Lower leg skin (tissue), 4 donors: ENCODE measurements at regions not wholly inside any gene's neighbourhood (a gene's known extent, or its start where the extent isn't known, plus 50 kb on each side); places are given as distances from the start of the nearest gene placed in this dataset.

ENCODE experiments used
- DNase-seq, 2 donors: peaks; one replicate each; pipeline ENCODE4 v3.0.0-alpha.2; 2019; ENCODE audit warnings: low spot score in 2 of 2
- H3K4me3 ChIP-seq: fragments of 200-600 bp; sonication (generic); 2 replicates; pipeline ENCODE4 v1.5.1; 2017; ENCODE audit warnings: mild to moderate bottlenecking, low read depth; ENCODE audit not compliant: poor library complexity, severe bottlenecking
- CTCF ChIP-seq, 3 donors: fragments of 450-650 bp; IDR thresholded peaks; one replicate each; pipeline ENCODE4 v1.5.1; 2016; ENCODE audit warnings: antibody characterized with exemption in 3 of 3, mild to moderate bottlenecking in 3 of 3, moderate library complexity in 2 of 3
- POLR2A ChIP-seq, 2 donors: fragments of 450-650 bp; IDR thresholded peaks; one replicate each; pipeline ENCODE4 v1.6.1; 2016 to 2017; ENCODE audit warnings: antibody characterized with exemption in 2 of 2, mild to moderate bottlenecking in 1 of 2, moderate library complexity in 1 of 2
- WGBS, 2 donors: methylation state at CpG; one replicate each; pipeline ENCODE4 v1.1.5; 2018; 5-methylcytosine and 5-hydroxymethylcytosine counted together
- intact Hi-C: fragments of 100-400 bp; cut with DNase I; formaldehyde crosslinking; loops from one replicate; pipeline ENCODE4 v1.15.0; 2023; ENCODE audit warnings: low total_unique reads

DNA sequence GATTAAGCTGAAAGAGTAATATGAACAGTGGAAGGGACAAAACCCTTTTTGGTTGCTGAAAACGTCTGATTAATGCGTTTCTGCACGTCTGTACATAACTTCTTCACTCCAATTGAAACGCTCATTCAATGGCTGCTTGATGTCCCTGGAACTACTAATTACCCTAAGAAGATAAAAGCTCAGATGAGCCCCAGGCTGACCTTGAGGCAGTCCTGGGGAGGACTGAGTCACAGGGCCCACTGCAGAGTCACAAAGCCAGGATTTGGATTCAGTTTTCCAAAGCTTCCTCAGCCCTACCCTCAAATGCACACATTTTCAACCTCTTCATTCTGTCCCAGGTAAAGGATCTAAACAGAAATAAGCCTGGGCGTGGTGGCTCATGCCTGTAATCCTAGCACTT, 75.0 kb upstream of the FLT1 start:
- no peak for DNase-seq
- intact Hi-C loops = no loop called here
- no peak for TF ChIP-seq CTCF (IDR thresholded peaks at IDR 0.05)
- no peak for TF ChIP-seq POLR2A (IDR thresholded peaks at IDR 0.05)
- no peak overlapping the region for H3K4me3 ChIP-seq
- 68 to 74% methylated on average over 5 of the region's 5 CpGs for WGBS, 2 donors

DNA sequence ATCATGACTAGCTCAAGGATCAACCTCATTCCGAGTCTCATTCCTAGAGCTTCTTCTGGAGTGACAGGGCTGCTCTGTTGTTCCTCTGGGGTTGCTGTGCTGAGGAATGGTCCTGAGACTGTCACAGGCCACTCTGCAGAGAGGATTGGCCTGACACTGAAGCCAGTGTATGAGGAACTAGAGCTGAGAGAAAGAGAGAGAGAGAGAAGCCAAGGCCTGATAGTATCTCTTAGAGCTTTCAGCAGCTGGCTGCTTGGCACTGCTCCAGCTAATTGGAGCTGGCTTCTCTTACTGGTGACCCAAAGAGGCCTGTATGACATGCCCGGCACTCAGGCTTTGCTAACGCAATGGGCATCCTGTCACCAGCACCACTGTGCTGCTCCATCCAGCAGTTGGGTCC, 73.4 kb upstream of the FLT1 start:
- 49 to 56% methylated on average over 3 of the region's 3 CpGs for WGBS, 2 donors
- intact Hi-C loops = no loop called here

DNA sequence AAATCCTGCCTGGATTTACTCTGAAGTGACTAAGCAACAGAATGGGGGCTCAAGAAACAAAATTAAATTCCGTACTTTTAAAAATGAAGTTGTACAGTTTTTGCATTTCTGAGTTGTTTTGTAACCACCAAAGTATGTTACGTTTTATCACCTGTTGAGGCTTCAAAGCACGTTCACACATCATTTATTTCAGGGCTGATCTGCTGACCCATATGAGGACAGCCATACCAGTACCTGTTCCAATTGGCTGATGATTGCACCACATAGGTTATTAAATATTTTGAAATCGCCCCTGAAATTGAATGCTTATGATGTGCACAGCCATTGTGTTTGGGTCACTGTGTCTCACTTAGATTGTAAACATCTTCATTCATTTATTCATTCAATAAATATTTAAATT, 72.0 kb upstream of the FLT1 start:
- TF ChIP-seq CTCF (IDR thresholded peaks at IDR 0.05) (no peak), POLR2A (IDR thresholded peaks at IDR 0.05) (no peak)
- WGBS, 2 donors = 93 to 94% methylated on average over 4 of the region's 4 CpGs
- intact Hi-C loops = no loop called here
- no peak overlapping the region for H3K4me3 ChIP-seq
- DNase-seq = no peak

More for the DNA sequence above, 73.4 kb upstream of the FLT1 start:
- DNase-seq = peak; percentile 32 to 87
- TF ChIP-seq CTCF (IDR thresholded peaks at IDR 0.05) = no peak
- TF ChIP-seq POLR2A (IDR thresholded peaks at IDR 0.05) = no peak
- no peak overlapping the region for H3K4me3 ChIP-seq

DNA sequence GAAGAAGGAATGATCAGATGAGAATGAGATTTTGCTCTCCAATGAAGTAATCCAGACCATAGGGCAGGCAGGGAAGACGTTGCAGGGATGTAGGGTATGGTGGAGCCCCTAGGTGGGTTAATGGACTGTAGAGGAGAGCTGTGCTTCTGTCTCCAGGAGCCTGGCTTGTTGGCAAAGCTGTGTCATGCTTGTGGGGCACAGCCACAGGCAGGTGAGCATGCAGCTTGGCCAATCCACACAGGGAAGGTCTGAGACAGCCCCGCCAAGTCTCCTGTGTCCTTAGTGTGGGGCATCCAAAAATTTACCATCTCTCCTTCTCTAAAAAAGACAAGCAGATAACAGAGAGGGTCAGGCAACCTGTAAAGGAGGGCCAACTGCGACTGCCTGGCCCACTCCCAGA, 71.4 kb upstream of the FLT1 start:
- intact Hi-C loops = no loop called here
- peak in 1 of 2 donors; percentile 57 for DNase-seq
- TF ChIP-seq CTCF (IDR thresholded peaks at IDR 0.05) = no peak
- no peak for TF ChIP-seq POLR2A (IDR thresholded peaks at IDR 0.05)
- WGBS, 2 donors = 88 to 91% methylated on average over 3 of the region's 3 CpGs
- H3K4me3 ChIP-seq = no peak overlapping the region

DNA sequence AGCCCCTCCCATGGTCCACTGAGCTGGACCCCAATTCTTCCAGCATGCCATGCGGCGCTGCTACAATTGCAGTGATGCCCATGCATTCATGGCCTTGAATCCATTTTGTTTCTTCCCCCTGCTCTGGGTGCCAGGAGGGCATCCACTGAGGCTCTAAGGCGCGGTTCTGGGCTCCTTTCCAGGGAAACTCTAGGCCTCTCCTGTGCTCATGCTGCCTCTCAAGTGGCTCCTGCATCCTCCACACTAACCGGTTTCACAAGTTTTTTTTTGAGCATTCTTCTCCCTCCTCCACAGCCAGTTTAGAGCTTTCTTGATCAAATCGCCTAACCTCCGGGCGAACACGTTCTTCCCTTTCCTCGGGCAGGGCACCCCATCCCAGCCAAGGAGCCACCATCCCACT, 69.1 kb upstream of the FLT1 start:
- WGBS, 2 donors = 55 to 57% methylated on average over 10 of the region's 10 CpGs
- intact Hi-C loops = no loop called here
- no peak overlapping the region for H3K4me3 ChIP-seq
- no peak for DNase-seq
- TF ChIP-seq CTCF (IDR thresholded peaks at IDR 0.05) (no peak), POLR2A (IDR thresholded peaks at IDR 0.05) (no peak)

DNA sequence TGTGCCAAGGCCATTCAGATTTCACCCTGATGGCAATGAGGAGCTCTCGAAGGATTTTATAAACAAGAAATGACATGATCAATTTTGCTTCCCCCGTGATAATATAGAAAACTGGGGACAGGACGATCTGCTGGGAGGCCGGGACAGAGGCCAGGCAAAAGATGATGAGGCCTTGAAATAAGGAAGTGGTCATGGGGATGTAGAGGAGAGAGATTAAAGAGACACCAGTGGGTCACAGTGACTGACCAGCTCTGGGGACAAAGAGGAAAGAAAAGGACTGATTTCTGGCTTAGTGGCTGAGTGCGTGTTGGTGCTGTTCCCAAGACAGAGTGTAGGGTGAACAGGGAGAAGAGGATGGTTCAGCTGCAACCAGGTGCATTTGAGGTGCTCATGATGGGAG, 68.7 kb upstream of the FLT1 start:
- no peak overlapping the region for H3K4me3 ChIP-seq
- DNase-seq = peak in 1 of 2 donors; percentile 18
- no peak for TF ChIP-seq CTCF (IDR thresholded peaks at IDR 0.05)
- no peak for TF ChIP-seq POLR2A (IDR thresholded peaks at IDR 0.05)
- 87 to 88% methylated on average over 5 of the region's 5 CpGs for WGBS, 2 donors
- intact Hi-C loops = no loop called here
